Fibroblast of upper back skin (primary cell): ENCODE measurements at regions not wholly inside any gene's neighbourhood (a gene's known extent, or its start where the extent isn't known, plus 50 kb on each side); places are given as distances from the start of the nearest gene placed in this dataset.

ENCODE experiments used
- DNase-seq: peaks from one replicate; pipeline ENCODE4 v3.0.0-alpha.2; 2013

- DNase-seq, result peak; percentile 33
Observed at GRCh38 chr16:76913046-76913445, 277.9 kb upstream of the MON1B start.

GRCh38 chr16:76926042-76926441 lies 264.9 kb upstream of the MON1B start:
- no peak for DNase-seq

- DNase-seq, result no peak
Observed at GRCh38 chr16:76926595-76926994, 264.4 kb upstream of the MON1B start.

DNA sequence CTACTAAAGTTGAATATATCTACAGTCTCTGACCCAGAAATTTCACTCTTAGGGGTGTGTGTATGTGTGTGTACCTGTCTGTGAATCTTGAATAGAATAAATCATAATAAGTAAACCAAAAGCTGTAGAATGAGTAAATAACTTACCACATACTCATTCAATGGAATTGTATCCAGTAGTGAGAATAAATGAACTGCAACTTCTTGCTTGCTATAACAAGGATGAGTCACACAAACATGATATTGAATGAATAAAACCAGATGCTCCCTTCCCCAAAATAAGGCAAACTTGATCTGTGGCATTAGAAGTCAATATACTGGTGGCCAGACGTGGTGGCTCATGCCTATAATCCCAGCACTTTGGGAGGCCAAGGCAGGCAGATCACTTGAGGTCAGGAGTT lies 259.8 kb upstream of the MON1B start:
- DNase-seq, result peak; percentile 48

DNA sequence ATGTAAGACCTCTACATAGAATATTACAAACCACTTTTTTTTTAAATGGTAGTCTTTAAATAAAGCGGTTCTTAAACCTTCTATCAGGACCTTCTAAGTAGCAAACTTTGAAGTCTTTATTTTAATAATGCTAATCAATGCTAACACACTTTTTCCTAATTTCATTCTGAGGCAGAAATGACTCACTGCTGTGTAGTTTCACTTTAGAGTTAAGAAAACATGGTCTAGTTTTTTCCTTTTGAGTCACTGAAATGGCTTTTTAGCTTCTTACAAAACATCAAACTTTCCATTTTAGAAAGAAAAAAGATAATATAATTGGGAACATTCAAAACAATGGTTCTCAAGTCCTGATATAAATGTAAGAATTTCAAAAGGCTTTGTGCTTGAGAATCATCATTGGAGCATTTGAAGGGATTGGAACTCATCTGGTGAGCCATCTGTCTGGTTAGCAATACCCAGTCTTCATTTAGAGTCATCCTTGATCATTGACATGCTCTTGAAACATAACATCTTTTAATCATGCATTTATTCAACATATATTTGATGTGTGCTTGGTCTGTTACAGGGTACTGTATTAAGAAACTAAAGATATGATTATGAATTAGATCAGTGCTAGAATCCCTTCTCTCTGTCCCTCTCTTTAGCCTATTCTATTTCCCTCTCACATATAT lies 258.3 kb upstream of the MON1B start:
- DNase-seq, result no peak

GRCh38 chr16:76940251-76940650 lies 250.7 kb upstream of the MON1B start:
- DNase-seq, result no peak

GRCh38 chr16:76941113-76941512 lies 249.9 kb upstream of the MON1B start:
- DNase-seq, result no peak

DNA sequence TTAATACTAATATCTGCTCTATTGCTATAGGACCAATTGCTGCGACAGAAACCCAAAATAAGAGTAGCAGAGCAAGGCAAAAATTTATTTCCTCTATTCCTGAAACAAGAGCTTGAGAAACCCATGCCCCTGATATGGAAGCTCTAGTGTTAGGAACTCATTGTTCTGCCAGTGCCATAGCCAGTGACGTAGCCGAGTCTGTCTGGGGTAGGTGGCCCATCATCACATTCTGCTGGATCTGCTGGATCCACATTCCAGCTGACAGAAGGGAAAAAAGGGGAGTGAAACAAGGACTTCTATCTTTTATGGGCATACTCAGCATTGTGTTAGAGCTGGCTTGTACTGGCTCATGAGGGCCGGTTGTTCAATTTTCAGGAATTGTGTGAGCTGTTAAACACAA lies 248.9 kb upstream of the MON1B start:
- DNase-seq, result no peak

- no peak for DNase-seq
Observed at GRCh38 chr16:76943921-76944320, 247.1 kb upstream of the MON1B start.

- peak; percentile 79 for DNase-seq
Observed at GRCh38 chr16:76946879-76947278, 244.1 kb upstream of the MON1B start.

- peak; percentile 31 for DNase-seq
Observed at GRCh38 chr16:76947749-76948148, 243.2 kb upstream of the MON1B start.

DNA sequence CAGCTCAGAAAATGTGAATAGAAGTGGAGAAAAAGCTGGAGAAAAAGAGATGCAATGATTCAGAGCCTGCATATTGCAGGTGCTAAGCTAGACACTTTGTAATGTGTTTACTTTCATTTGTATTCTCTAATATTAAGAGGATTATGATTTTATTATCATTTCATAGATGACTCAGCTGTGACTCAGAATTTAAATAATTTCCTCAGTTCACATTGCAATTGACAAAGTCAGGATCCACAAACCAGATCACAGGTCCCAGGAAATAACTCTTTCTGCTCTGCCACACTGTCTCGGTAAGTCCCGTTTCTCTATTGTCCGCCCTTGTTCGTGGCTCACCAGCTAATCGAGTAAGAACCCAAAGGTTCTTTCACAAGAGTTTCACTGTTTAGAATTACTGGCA lies 235.4 kb upstream of the MON1B start:
- DNase-seq, result no peak

DNA sequence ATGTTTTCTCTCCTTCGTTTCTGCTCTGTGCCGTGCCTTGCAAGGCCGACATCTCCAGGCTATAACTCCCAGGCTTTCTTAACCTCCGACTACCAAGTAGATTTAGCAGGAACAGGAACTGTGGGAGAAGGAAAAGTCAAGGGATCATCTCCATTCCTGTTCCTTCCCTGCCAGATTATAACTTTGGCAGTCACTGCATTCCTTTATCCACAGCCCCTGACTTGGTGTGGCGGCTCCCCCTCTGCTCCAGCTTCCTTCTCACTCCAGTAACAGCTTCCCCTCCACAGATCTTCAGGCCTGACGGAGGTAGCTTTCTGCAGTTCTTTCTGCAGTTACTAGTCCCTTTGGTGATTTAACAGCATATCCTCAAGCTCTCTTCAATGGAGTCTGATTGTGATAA lies 234.6 kb upstream of the MON1B start:
- DNase-seq, result no peak

DNA sequence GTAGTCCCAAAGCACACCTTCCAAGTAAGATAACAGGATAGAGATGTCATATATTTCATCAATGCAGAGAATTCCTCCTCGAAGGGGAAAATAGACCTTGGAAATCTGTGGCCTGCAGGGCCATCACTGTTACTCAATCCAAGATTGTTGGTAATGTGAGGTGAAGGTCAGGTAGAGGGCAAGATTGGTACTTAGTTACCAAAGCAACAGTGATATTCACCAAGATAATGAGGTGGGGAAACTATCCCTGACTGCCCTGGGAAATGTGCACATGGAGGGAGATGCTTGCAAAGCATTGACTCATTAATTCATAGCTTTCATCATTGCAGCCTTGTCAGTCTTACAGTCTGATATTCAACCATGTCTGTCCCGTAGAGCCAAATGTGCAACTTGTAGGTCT lies 234.1 kb upstream of the MON1B start:
- DNase-seq, result no peak

- no peak for DNase-seq
Observed at GRCh38 chr16:76959166-76959565, 231.8 kb upstream of the MON1B start.

DNA sequence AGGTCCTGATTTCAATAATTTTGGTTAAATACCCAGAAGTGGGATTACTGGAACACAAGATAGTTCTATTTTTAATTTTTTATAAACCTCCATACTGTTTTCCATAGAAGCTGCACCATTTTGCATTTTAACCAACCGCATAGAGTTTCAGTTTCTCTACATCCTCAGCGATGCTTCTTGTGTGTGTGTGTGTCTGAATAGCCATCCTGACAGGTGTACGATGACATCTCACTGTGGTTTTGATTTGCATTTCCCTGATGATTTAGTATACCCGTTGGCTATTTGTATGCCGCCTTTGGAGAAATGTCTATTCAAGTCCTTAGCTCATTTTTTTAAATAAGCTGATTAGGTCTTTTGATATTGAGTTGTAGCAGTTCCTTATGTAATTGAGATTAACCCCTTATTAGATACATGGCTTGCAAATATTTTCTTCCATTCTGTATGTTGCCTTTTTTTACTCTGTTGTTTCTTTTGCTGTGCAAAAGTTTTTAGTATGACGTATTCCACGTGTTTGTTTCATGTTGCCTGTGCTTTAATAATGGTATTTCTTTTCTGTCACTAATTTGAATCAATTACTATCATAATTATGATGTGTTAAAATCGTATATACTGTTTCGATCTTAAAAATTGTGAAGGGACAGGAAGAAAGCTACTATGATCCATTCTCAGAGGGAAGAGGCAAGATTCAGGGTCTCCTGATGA lies 227.2 kb upstream of the MON1B start:
- DNase-seq, result no peak

DNA sequence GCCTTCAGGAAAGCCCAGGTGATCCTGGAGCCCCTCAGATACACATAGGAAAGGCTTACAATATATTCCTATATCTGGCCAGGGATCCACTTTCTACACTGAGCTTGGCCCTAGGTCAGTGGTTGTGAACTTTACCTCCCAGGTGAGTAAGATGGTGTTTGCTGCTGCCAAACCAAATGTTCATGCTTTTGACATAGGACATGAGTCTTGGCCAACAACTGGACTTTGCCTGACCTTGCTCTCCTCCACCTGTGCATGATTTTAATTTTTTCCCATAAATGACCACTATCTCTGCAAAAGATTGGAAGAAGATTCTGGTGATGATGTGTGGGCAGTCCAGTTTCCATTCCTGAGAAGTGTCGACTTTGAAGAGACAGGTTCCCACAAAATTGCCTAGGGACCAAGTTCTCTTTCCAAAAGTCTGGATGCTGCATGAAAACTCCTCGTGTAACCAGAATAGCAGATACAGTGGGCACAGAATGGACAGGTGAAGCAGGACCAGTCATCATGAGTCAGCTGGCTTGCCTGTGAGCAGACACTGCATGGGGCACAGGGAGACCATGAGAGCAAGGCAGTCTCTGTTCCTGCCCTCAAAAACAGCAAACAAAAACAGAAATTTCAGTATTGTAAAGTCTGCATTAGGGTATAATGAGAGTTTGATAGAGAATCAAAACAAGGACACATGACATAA lies 226.4 kb upstream of the MON1B start:
- no peak for DNase-seq

- DNase-seq, result no peak
Observed at GRCh38 chr16:76970087-76970744, 220.8 kb upstream of the MON1B start.

- DNase-seq, result no peak
Observed at GRCh38 chr16:76970745-76971099, 220.3 kb upstream of the MON1B start.

- DNase-seq, result no peak
Observed at GRCh38 chr16:76976101-76976500, 214.9 kb upstream of the MON1B start.

GRCh38 chr16:76976756-76977155 lies 214.2 kb upstream of the MON1B start:
- no peak for DNase-seq

DNA sequence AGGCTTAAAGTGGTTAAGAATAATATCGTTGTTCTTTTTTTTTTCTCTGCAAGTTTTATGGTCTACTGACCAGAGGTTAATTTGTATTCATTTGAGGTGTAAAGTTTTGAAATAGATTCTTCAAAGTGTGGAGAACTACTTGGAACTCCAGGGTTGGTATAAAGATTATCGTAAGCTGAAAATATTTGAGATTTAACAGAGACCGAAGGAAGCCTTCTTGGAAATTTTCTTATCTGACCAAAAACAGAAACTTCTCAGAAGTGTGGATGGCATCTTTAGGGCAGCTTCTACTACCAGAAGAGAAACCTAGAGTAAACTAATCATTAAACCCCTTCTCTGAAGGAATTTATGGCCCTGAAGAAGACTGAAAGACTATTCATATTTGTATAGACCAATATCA lies 206.8 kb upstream of the MON1B start:
- DNase-seq, result no peak

- no peak for DNase-seq
Observed at GRCh38 chr16:76985392-76986045, 205.5 kb upstream of the MON1B start.
